ENCODE measurements at regions not wholly inside any gene's neighbourhood (a gene's known extent, or its start where the extent isn't known, plus 50 kb on each side); places are given as distances from the start of the nearest gene placed in this dataset.

DNA sequence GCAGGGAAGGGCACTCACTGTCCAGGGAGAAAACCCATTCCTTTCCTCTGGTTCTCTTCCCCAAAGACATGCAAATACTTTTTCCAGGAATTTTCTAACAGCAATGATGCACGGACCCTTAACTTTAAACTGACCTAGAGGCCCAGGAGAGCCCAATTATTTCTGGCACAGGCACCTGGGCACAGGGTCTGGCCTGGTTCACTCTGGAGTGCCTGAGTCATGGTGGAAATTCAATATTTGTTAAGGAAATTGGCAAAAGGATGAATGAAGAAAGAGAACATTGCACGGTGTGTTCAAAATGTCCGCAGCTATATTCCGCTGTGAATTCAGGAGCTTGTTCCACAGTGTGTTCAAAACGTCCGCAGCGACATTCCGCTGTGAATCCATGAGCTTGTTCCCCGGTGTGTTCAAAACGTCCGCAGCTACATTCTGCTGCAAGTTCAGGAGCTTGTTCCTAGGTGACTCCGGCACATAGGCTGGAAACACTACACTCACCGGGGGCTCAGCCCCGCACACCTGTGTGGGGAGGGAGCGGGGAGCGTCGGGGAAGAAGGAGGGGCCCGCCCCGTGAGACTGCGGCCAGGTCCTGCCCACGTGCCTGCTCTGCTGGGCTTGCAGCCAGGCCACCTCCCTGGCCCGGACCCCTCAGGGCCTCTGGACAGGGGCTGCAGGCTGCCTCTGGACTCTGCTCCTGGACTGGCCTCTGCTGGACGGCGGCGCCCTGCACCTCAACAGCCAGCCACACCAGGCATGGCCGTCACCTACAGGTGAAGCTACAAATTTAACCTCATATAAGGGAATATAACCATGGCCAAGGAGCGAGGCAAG, 72.0 kb upstream of the FAM20C start (continued):
- TF ChIP-seq, protein P1, sequence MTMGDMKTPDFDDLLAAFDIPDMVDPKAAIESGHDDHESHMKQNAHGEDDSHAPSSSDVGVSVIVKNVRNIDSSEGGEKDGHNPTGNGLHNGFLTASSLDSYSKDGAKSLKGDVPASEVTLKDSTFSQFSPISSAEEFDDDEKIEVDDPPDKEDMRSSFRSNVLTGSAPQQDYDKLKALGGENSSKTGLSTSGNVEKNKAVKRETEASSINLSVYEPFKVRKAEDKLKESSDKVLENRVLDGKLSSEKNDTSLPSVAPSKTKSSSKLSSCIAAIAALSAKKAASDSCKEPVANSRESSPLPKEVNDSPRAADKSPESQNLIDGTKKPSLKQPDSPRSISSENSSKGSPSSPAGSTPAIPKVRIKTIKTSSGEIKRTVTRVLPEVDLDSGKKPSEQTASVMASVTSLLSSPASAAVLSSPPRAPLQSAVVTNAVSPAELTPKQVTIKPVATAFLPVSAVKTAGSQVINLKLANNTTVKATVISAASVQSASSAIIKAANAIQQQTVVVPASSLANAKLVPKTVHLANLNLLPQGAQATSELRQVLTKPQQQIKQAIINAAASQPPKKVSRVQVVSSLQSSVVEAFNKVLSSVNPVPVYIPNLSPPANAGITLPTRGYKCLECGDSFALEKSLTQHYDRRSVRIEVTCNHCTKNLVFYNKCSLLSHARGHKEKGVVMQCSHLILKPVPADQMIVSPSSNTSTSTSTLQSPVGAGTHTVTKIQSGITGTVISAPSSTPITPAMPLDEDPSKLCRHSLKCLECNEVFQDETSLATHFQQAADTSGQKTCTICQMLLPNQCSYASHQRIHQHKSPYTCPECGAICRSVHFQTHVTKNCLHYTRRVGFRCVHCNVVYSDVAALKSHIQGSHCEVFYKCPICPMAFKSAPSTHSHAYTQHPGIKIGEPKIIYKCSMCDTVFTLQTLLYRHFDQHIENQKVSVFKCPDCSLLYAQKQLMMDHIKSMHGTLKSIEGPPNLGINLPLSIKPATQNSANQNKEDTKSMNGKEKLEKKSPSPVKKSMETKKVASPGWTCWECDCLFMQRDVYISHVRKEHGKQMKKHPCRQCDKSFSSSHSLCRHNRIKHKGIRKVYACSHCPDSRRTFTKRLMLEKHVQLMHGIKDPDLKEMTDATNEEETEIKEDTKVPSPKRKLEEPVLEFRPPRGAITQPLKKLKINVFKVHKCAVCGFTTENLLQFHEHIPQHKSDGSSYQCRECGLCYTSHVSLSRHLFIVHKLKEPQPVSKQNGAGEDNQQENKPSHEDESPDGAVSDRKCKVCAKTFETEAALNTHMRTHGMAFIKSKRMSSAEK (CRISPR knock-in tag; IDR thresholded peaks at IDR 0.05; ENCODE audit: borderline replicate concordance) = no peak

- TF ChIP-seq FOXP1 (CRISPR knock-in tag; IDR thresholded peaks at IDR 0.05; ENCODE audit: borderline replicate concordance) (0 out of 2 replicates have a peak, but pooled peaks have one; percentile 1), NFE2L1 (CRISPR knock-in tag; IDR thresholded peaks at IDR 0.05) (peak; percentile 72; the same call in 1 of the 2 replicates), ZNF263 (CRISPR knock-in tag; IDR thresholded peaks at IDR 0.05; ENCODE audit: low read depth) (peak; percentile 81)
- TF ChIP-seq, protein P2, sequence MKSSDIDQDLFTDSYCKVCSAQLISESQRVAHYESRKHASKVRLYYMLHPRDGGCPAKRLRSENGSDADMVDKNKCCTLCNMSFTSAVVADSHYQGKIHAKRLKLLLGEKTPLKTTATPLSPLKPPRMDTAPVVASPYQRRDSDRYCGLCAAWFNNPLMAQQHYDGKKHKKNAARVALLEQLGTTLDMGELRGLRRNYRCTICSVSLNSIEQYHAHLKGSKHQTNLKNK (CRISPR knock-in tag; IDR thresholded peaks at IDR 0.05) = no peak
- peak; percentile 21 for ATAC-seq
- H3K4me1 Mint-ChIP-seq = peaks cover 59% of the 10 kb centered on the region
- POLR2A ChIA-PET = no interaction called here
- no peaks in the 10 kb centered on the region for H3K36me3 Mint-ChIP-seq
- H3K4me3 Mint-ChIP-seq = peak overlapping the region; percentile 37
- CTCF ChIA-PET = interaction anchor here (0.7 to 2.6 kb wide), 6 partner anchors 24 to 695 kb away, joined by 3 to 14 read pairs (median 6); no protein-coding TSS in a partner anchor
- H3K9me3 Mint-ChIP-seq = no peaks in the 10 kb centered on the region
- H3K27ac Mint-ChIP-seq = no peak overlapping the region
- peaks cover 11% of the 10 kb centered on the region for H3K27me3 Mint-ChIP-seq (ENCODE audit: low read depth)
- no peak for DNase-seq (ENCODE audit: low spot score)
Observed at GRCh38 chr7:121002-121785, 71.2 kb upstream of the FAM20C start.

DNA sequence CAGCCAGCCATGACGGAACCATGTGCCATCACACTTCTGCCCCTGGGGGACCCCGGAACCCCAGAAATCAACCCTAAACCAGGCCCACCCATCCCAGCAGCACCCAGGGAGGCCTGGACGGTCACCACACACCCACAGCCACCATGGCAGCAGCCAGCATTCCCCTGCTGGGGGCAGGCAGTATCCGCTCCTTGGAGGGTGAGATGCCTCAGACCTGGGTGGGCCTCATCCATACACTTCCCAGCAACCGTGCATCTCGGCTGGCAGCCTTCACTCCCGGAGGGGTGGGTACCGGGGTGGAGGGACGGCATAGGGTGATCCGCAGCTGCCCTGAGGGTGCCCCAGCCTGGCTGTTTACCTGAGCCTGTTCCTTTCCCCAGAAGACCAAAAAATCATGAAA, 69.1 kb upstream of the FAM20C start:
- ChIA-PET POLR2A (no interaction called here), CTCF (interaction anchor here (1.1 to 2.5 kb wide), 5 partner anchors 26 to 77 kb away, joined by 3 to 10 read pairs (median 3); no protein-coding TSS in a partner anchor)
- ATAC-seq = peak; percentile 16; the same call in 1 of the 2 replicates
- no peaks in the 10 kb centered on the region for H3K9me3 Mint-ChIP-seq
- H3K36me3 Mint-ChIP-seq = no peaks in the 10 kb centered on the region
- no peak overlapping the region for H3K27ac Mint-ChIP-seq
- TF ChIP-seq SOX15 (CRISPR knock-in tag; IDR thresholded peaks at IDR 0.05) = no peak
- no peak for DNase-seq (ENCODE audit: low spot score)
- H3K4me1 Mint-ChIP-seq = peaks cover 59% of the 10 kb centered on the region
- H3K4me3 Mint-ChIP-seq = no peak overlapping the region
- peaks cover 11% of the 10 kb centered on the region for H3K27me3 Mint-ChIP-seq (ENCODE audit: low read depth)

- Mint-ChIP-seq H3K4me3 (no peak overlapping the region), H3K27me3 (ENCODE audit: low read depth) (peaks cover 8% of the 10 kb centered on the region), H3K4me1 (peaks cover 51% of the 10 kb centered on the region), H3K9me3 (no peaks in the 10 kb centered on the region), H3K36me3 (no peaks in the 10 kb centered on the region), H3K27ac (no peak overlapping the region)
- TF ChIP-seq, protein P3, sequence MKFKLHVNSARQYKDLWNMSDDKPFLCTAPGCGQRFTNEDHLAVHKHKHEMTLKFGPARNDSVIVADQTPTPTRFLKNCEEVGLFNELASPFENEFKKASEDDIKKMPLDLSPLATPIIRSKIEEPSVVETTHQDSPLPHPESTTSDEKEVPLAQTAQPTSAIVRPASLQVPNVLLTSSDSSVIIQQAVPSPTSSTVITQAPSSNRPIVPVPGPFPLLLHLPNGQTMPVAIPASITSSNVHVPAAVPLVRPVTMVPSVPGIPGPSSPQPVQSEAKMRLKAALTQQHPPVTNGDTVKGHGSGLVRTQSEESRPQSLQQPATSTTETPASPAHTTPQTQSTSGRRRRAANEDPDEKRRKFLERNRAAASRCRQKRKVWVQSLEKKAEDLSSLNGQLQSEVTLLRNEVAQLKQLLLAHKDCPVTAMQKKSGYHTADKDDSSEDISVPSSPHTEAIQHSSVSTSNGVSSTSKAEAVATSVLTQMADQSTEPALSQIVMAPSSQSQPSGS (CRISPR knock-in tag; IDR thresholded peaks at IDR 0.05; ENCODE audit: borderline replicate concordance, low read depth) = no peak
- TF ChIP-seq, protein P4, sequence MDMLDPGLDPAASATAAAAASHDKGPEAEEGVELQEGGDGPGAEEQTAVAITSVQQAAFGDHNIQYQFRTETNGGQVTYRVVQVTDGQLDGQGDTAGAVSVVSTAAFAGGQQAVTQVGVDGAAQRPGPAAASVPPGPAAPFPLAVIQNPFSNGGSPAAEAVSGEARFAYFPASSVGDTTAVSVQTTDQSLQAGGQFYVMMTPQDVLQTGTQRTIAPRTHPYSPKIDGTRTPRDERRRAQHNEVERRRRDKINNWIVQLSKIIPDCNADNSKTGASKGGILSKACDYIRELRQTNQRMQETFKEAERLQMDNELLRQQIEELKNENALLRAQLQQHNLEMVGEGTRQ (CRISPR knock-in tag; IDR thresholded peaks at IDR 0.05) = no peak
- TF ChIP-seq ZSCAN18 (CRISPR knock-in tag; IDR thresholded peaks at IDR 0.05) (no peak), GTF2I (CRISPR knock-in tag; conservative IDR thresholded peaks at IDR 0.05) (peak; percentile 67), NR2C2 (CRISPR knock-in tag; IDR thresholded peaks at IDR 0.05) (no peak), JAZF1 (CRISPR knock-in tag; IDR thresholded peaks at IDR 0.05) (no peak), ZNF317 (CRISPR knock-in tag; IDR thresholded peaks at IDR 0.05; ENCODE audit: borderline replicate concordance, low read depth) (no peak), ESRRA (CRISPR knock-in tag; IDR thresholded peaks at IDR 0.05; ENCODE audit: borderline replicate concordance) (peak; percentile 67; the same call in 1 of the 2 replicates), ZNF396 (CRISPR knock-in tag; IDR thresholded peaks at IDR 0.05; ENCODE audit: borderline replicate concordance) (no peak), HMGA2 (CRISPR knock-in tag; IDR thresholded peaks at IDR 0.05) (no peak)
- ATAC-seq = peak; percentile 25
- ChIA-PET POLR2A (no interaction called here), CTCF (interaction anchor here (0.7 to 2.5 kb wide), 7 partner anchors 27 to 79 kb away, joined by 3 to 10 read pairs (median 3); no protein-coding TSS in a partner anchor)
- no peak for DNase-seq (ENCODE audit: low spot score)
Observed at GRCh38 chr7:124130-124949, 68.0 kb upstream of the FAM20C start.
